HL-60 (cell line): ENCODE measurements at regions not wholly inside any gene's neighbourhood (a gene's known extent, or its start where the extent isn't known, plus 50 kb on each side); places are given as distances from the start of the nearest gene placed in this dataset.

Source experiments
- DNase-seq, 2 experiments: peaks; one replicate each; pipeline ENCODE4 v3.0.0-alpha.2; 2010 to 2020; ENCODE audit warnings: low read depth in 1 of 2, low spot score in 1 of 2
- H3K27ac ChIP-seq: fragments of 250-450 bp; sonication (Bioruptor Pico); replicated peaks from 2 replicates; pipeline ENCODE4 v1.5.1; 2020; ENCODE audit warnings: mild to moderate bottlenecking, moderate library complexity
- H3K27me3 ChIP-seq: fragments of 250-450 bp; sonication (Bioruptor Pico); 2 replicates; pipeline ENCODE4 v1.5.1; 2021; ENCODE audit warnings: mild to moderate bottlenecking, moderate library complexity; ENCODE audit not compliant: insufficient read depth, poor library complexity, severe bottlenecking
- H3K4me3 ChIP-seq: replicated peaks from 2 replicates; pipeline ENCODE4 v1.5.1; 2011; ENCODE audit warnings: mild to moderate bottlenecking, control low read depth, low read length; ENCODE audit not compliant: insufficient read depth
- CTCF ChIP-seq: IDR thresholded peaks from one replicate; pipeline ENCODE4 v1.5.1; 2011; ENCODE audit warnings: low read length, control low read depth, inconsistent platforms; ENCODE audit not compliant: insufficient read depth
- GABPA ChIP-seq: IDR thresholded peaks from 2 replicates; pipeline ENCODE4 v1.6.1; 2012; ENCODE audit warnings: low read depth
- POLR2AphosphoS5 ChIP-seq: IDR thresholded peaks from 2 replicates; pipeline ENCODE4 v1.6.1; 2012; ENCODE audit warnings: low read depth
- REST ChIP-seq: IDR thresholded peaks from 2 replicates; pipeline ENCODE4 v1.6.1; 2012; ENCODE audit warnings: low read depth; ENCODE audit not compliant: insufficient replicate concordance
- SPI1 ChIP-seq: IDR thresholded peaks from 2 replicates; pipeline ENCODE4 v1.6.1; 2012; ENCODE audit warnings: low read depth, mild to moderate bottlenecking, borderline replicate concordance

DNA sequence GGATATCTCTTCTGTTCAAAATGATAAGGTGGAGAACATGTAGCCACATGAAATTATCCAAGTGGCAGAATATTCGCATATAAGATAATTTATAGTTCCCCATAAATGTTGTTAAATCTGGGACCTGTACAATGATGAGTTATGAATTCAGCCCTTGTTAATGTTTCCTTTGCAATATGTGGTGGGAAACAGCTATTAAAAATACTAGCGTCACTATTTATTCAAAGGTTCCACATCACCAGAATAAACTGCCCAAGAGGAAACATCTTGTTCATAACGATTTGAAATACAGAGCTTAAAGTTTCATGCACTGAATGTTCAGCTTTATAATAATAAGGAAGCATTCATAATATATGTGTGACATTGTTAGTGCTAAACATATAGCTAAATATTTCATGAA lies 223.9 kb upstream of the TCF4 start:
- no peak for DNase-seq
- H3K27me3 ChIP-seq, result peaks cover 9% of the 10 kb centered on the region
- H3K4me3 ChIP-seq, result no peak overlapping the region
- TF ChIP-seq REST (no peak), CTCF (no peak), GABPA (no peak), SPI1 (no peak), POLR2AphosphoS5 (no peak)
- no peak overlapping the region for H3K27ac ChIP-seq

DNA sequence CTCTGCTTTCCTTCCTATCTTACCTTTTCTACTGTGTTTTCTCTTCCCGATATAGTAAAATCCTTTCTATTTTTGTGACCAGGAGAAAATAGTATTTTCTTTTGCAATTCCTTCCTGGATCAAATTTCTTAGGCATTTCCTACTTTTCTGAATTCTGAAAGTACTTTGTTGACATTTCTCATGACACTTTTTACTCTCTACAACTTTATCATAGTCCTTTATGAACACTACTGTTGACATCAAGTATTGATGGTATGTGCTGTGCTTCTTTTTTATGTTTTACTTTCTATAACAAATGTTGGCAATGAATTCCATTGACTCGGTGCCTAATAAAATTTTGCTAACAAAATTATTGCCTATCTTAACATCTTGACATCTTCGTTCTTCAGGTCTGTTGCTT lies 217.7 kb upstream of the TCF4 start:
- Histone ChIP-seq H3K4me3 (no peak overlapping the region), H3K27ac (no peak overlapping the region), H3K27me3 (peaks cover 19% of the 10 kb centered on the region)
- DNase-seq, result no peak
- TF ChIP-seq REST (no peak), SPI1 (no peak), GABPA (no peak), CTCF (no peak), POLR2AphosphoS5 (no peak)

- Histone ChIP-seq H3K27me3 (no peaks in the 10 kb centered on the region), H3K4me3 (no peak overlapping the region), H3K27ac (no peak overlapping the region)
- DNase-seq, result no peak
- TF ChIP-seq POLR2AphosphoS5 (no peak), REST (no peak), GABPA (no peak), CTCF (no peak), SPI1 (no peak)
Measured at GRCh38 chr18:55795101-55795669, 207.2 kb upstream of the TCF4 start.
